Right lobe of liver (tissue), 4 donors: ENCODE measurements at regions not wholly inside any gene's neighbourhood (a gene's known extent, or its start where the extent isn't known, plus 50 kb on each side); places are given as distances from the start of the nearest gene placed in this dataset.

Experiments
- POLR2A ChIP-seq: fragments of 450-650 bp; IDR thresholded peaks from one replicate; pipeline ENCODE4 v1.6.1; 2017; ENCODE audit warnings: antibody characterized with exemption, mild to moderate bottlenecking
- TF ChIP-seq, protein P1 (sequence below), 4 donors: fragments of 200-600 bp in 3 of 4; fragments of 450-650 bp in 1 of 4; IDR thresholded peaks; one replicate each; pipeline versions ENCODE4 v1.5.1 to v1.8.0; 2016 to 2022; ENCODE audit warnings: antibody characterized with exemption in 4 of 4, mild to moderate bottlenecking in 2 of 4
- donor health status: DM: no; HTN: no; CAD: no.
- donor health status: DM: no; HTN: no; CAD: no.
- donor health status: DM: no; HTN: yes; CAD: no.

- TF ChIP-seq, protein P1, sequence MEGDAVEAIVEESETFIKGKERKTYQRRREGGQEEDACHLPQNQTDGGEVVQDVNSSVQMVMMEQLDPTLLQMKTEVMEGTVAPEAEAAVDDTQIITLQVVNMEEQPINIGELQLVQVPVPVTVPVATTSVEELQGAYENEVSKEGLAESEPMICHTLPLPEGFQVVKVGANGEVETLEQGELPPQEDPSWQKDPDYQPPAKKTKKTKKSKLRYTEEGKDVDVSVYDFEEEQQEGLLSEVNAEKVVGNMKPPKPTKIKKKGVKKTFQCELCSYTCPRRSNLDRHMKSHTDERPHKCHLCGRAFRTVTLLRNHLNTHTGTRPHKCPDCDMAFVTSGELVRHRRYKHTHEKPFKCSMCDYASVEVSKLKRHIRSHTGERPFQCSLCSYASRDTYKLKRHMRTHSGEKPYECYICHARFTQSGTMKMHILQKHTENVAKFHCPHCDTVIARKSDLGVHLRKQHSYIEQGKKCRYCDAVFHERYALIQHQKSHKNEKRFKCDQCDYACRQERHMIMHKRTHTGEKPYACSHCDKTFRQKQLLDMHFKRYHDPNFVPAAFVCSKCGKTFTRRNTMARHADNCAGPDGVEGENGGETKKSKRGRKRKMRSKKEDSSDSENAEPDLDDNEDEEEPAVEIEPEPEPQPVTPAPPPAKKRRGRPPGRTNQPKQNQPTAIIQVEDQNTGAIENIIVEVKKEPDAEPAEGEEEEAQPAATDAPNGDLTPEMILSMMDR (IDR thresholded peaks at IDR 0.05): no peak
- no peak for TF ChIP-seq POLR2A
Observed at GRCh38 chr16:82544378-82545160, 82.2 kb upstream of the CDH13 start.
